A549 (cell line): ENCODE measurements at regions not wholly inside any gene's neighbourhood (a gene's known extent, or its start where the extent isn't known, plus 50 kb on each side); places are given as distances from the start of the nearest gene placed in this dataset.

ENCODE experiments used
- CEBPB ChIP-seq, 2 experiments: fragments of >200 bp in 1 of 2; sonication (Bioruptor Twin) in 1 of 2; formaldehyde crosslinking in 1 of 2; IDR thresholded peaks; 2 replicates each; pipeline ENCODE4 v1.6.1; 2012 to 2016
- EP300 ChIP-seq, 2 experiments: fragments of >200 bp; sonication (Bioruptor Twin); formaldehyde crosslinking; IDR thresholded peaks; 2 replicates in 1 of 2; 3 replicates in 1 of 2; pipeline ENCODE4 v1.6.1; 2016 to 2017
- ESRRA ChIP-seq: fragments of 150-350 bp; IDR thresholded peaks from 2 replicates; pipeline ENCODE4 v1.6.1; 2014; ENCODE audit warnings: mild to moderate bottlenecking, low read length, borderline replicate concordance
- MYC ChIP-seq: IDR thresholded peaks from 2 replicates; pipeline ENCODE4 v1.6.1; 2012; ENCODE audit warnings: mild to moderate bottlenecking, inconsistent platforms, low read length, improper control_type of control experiment, borderline replicate concordance
- NFE2L2 ChIP-seq: fragments of 150-350 bp; conservative IDR thresholded peaks from 2 replicates; pipeline ENCODE4 v1.6.1; 2014; ENCODE audit warnings: low read length
- NPAS2 ChIP-seq: fragments of 250-450 bp; sonication (Bioruptor Pico); IDR thresholded peaks from 2 replicates; pipeline ENCODE4 v1.8.0; 2022; ENCODE audit warnings: mild to moderate bottlenecking, moderate library complexity, borderline replicate concordance
- POLR2A ChIP-seq: IDR thresholded peaks from 2 replicates; pipeline ENCODE4 v1.6.1; 2012; ENCODE audit warnings: mild to moderate bottlenecking, low read length
- RNF2 ChIP-seq: fragments of 200-600 bp; sonication (generic); IDR thresholded peaks from 2 replicates; pipeline ENCODE4 v1.6.1; 2016; ENCODE audit warnings: low read depth, mild to moderate bottlenecking, antibody characterized with exemption, moderate library complexity, borderline replicate concordance
- TF ChIP-seq, protein P1 (sequence below): IDR thresholded peaks from 2 replicates; pipeline ENCODE4 v1.6.1; 2012; ENCODE audit warnings: low read depth, borderline replicate concordance
- TF ChIP-seq, protein P2 (sequence below): fragments of >200 bp; sonication (Bioruptor Twin); formaldehyde crosslinking; IDR thresholded peaks from 3 replicates; pipeline ENCODE4 v1.5.1; 2016
- TF ChIP-seq, protein P3 (sequence below): fragments of 450-650 bp; IDR thresholded peaks from 2 replicates; pipeline ENCODE4 v1.6.1; 2014; ENCODE audit warnings: antibody characterized with exemption

DNA sequence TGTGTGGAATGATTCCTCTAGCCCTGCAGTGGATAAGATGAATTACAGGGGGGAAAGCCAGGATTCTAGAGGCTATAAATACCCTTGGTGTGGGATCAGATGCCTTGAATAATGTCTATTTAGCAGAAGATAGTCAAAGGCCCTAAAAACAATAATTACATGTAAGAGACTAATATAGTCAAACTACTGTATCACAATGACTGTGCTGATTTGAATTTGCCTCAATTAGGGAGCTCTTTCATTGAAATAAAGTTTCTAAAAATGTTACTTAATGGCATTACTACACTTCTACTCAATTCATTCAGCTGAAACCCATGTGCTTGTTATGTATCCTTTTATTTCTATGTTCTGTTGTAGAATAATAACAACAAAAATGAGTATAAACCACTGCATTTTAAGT lies 915.6 kb downstream of the TUSC7 start:
- TF ChIP-seq, protein P1, sequence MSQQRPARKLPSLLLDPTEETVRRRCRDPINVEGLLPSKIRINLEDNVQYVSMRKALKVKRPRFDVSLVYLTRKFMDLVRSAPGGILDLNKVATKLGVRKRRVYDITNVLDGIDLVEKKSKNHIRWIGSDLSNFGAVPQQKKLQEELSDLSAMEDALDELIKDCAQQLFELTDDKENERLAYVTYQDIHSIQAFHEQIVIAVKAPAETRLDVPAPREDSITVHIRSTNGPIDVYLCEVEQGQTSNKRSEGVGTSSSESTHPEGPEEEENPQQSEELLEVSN: no peak
- TF ChIP-seq POLR2A (no peak), EP300 (IDR thresholded peaks at IDR 0.05) (no peak), RNF2 (no peak), ESRRA (no peak), NPAS2 (CRISPR knock-in tag) (no peak), NFE2L2 (0 out of 2 replicates have a peak, but pooled peaks have one; percentile 6), MYC (no peak), CEBPB (IDR thresholded peaks at IDR 0.05) (no peak)
- TF ChIP-seq, protein P2, sequence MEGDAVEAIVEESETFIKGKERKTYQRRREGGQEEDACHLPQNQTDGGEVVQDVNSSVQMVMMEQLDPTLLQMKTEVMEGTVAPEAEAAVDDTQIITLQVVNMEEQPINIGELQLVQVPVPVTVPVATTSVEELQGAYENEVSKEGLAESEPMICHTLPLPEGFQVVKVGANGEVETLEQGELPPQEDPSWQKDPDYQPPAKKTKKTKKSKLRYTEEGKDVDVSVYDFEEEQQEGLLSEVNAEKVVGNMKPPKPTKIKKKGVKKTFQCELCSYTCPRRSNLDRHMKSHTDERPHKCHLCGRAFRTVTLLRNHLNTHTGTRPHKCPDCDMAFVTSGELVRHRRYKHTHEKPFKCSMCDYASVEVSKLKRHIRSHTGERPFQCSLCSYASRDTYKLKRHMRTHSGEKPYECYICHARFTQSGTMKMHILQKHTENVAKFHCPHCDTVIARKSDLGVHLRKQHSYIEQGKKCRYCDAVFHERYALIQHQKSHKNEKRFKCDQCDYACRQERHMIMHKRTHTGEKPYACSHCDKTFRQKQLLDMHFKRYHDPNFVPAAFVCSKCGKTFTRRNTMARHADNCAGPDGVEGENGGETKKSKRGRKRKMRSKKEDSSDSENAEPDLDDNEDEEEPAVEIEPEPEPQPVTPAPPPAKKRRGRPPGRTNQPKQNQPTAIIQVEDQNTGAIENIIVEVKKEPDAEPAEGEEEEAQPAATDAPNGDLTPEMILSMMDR: no peak
- TF ChIP-seq, protein P3, sequence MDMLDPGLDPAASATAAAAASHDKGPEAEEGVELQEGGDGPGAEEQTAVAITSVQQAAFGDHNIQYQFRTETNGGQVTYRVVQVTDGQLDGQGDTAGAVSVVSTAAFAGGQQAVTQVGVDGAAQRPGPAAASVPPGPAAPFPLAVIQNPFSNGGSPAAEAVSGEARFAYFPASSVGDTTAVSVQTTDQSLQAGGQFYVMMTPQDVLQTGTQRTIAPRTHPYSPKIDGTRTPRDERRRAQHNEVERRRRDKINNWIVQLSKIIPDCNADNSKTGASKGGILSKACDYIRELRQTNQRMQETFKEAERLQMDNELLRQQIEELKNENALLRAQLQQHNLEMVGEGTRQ: no peak
